HCT116 (cell line): ENCODE measurements at regions not wholly inside any gene's neighbourhood (a gene's known extent, or its start where the extent isn't known, plus 50 kb on each side); places are given as distances from the start of the nearest gene placed in this dataset.

Source experiments
- CTCF ChIP-seq, 3 experiments: fragments of 200-600 bp in 1 of 3; sonication (generic) in 1 of 3; IDR thresholded peaks in 2 of 3; conservative IDR thresholded peaks in 1 of 3; 2 replicates each; pipeline ENCODE4 v1.5.1; 2012 to 2017; ENCODE audit warnings: low read depth in 2 of 3, low read length in 2 of 3, antibody characterized with exemption in 1 of 3, borderline replicate concordance in 1 of 3, control low read depth in 1 of 3, mild to moderate bottlenecking in 1 of 3, mixed read lengths in 1 of 3, mixed run types in 1 of 3, moderate library complexity in 1 of 3; ENCODE audit not compliant: insufficient read depth in 1 of 3
- EGR1 ChIP-seq: IDR thresholded peaks from 2 replicates; pipeline ENCODE4 v1.6.1; 2012; ENCODE audit warnings: low read depth
- EZH2 ChIP-seq: fragments of 200-600 bp; sonication (generic); IDR thresholded peaks from 2 replicates; pipeline ENCODE4 v1.6.1; 2017; ENCODE audit warnings: antibody characterized with exemption, mixed run types
- MAX ChIP-seq: IDR thresholded peaks from 2 replicates; pipeline ENCODE4 v1.6.1; 2012
- POLR2A ChIP-seq: IDR thresholded peaks from 2 replicates; pipeline ENCODE4 v1.7.0; 2011; ENCODE audit warnings: borderline replicate concordance; ENCODE audit not compliant: insufficient read depth, insufficient read length; ENCODE audit errors: extremely low read depth
- POLR2AphosphoS5 ChIP-seq: IDR thresholded peaks from 2 replicates; pipeline ENCODE4 v1.6.1; 2011; ENCODE audit warnings: mild to moderate bottlenecking, low read depth, low read length, moderate library complexity
- RAD21 ChIP-seq: IDR thresholded peaks from 2 replicates; pipeline ENCODE4 v1.6.1; 2012; ENCODE audit warnings: low read depth, mild to moderate bottlenecking
- REST ChIP-seq: IDR thresholded peaks from 2 replicates; pipeline ENCODE4 v1.6.1; 2012; ENCODE audit warnings: low read depth
- SIN3A ChIP-seq: IDR thresholded peaks from 2 replicates; pipeline ENCODE4 v1.6.1; 2012; ENCODE audit warnings: low read depth
- SP1 ChIP-seq: IDR thresholded peaks from 2 replicates; pipeline ENCODE4 v1.6.1; 2012; ENCODE audit warnings: low read depth
- SRF ChIP-seq: IDR thresholded peaks from 2 replicates; pipeline ENCODE4 v1.6.1; 2012; ENCODE audit warnings: low read depth
- TCF7L2 ChIP-seq: IDR thresholded peaks from 2 replicates; pipeline ENCODE4 v1.7.0; 2011; ENCODE audit warnings: borderline replicate concordance, inconsistent platforms; ENCODE audit not compliant: insufficient read depth, insufficient read length; ENCODE audit errors: extremely low read depth
- YY1 ChIP-seq: IDR thresholded peaks from 2 replicates; pipeline ENCODE4 v1.6.1; 2011; ENCODE audit warnings: low read length, low read depth, moderate library complexity, mild to moderate bottlenecking; ENCODE audit not compliant: insufficient replicate concordance; ENCODE audit errors: extremely low read depth
- ZNF274 ChIP-seq: fragments of 200-500 bp; sonication (Bioruptor generic); IDR thresholded peaks from 2 replicates; pipeline ENCODE4 v1.6.1; 2014; ENCODE audit warnings: mild to moderate bottlenecking, low read depth, low read length, inconsistent platforms

GRCh38 chr1:88001460-88001859 is 672.8 kb downstream of the LMO4 start:
- TF ChIP-seq CTCF (IDR thresholded peaks at IDR 0.05 in 2 of 3, conservative IDR thresholded peaks at IDR 0.05 in 1 of 3; ENCODE audit: borderline replicate concordance in 1 of 3, insufficient read depth in 1 of 3, low read depth in 2 of 3, low read length in 2 of 3) (no peak), SIN3A (no peak), MAX (no peak), YY1 (no peak), POLR2AphosphoS5 (no peak), POLR2A (no peak), TCF7L2 (no peak), SP1 (no peak), REST (no peak), EGR1 (no peak), EZH2 (no peak), RAD21 (no peak), SRF (no peak), ZNF274 (no peak)
